Epithelial cell of prostate (primary cell): ENCODE measurements at regions not wholly inside any gene's neighbourhood (a gene's known extent, or its start where the extent isn't known, plus 50 kb on each side); places are given as distances from the start of the nearest gene placed in this dataset.

ENCODE experiments used
- DNase-seq: peaks from one replicate; pipeline ENCODE4 v3.0.0-alpha.2; 2011; ENCODE audit warnings: low read depth, low spot score
- H3K27ac ChIP-seq: fragments of 450-650 bp; 2 replicates; pipeline ENCODE4 v1.5.1; 2017; ENCODE audit warnings: mild to moderate bottlenecking

DNA sequence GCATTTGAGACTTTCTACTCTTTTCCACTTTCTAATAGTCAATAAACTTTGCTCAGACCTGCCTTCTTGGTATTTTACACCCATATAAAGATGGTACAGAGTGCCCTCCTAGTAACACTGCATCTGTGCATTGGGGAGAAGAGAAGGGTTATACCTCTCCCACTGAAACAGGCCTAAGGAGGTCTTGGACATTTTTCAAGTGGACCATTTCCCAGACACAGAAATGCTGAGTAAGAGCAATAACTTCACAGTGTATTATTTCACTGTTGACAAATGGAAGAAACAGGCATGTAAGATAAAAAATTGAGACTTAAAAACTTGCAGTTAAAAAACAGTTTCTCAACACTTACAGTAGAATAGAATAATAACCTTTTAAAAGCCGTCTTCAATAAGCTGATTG is 1224.0 kb upstream of the CDH18 start:
- no peak overlapping the region for H3K27ac ChIP-seq
- DNase-seq: no peak

DNA sequence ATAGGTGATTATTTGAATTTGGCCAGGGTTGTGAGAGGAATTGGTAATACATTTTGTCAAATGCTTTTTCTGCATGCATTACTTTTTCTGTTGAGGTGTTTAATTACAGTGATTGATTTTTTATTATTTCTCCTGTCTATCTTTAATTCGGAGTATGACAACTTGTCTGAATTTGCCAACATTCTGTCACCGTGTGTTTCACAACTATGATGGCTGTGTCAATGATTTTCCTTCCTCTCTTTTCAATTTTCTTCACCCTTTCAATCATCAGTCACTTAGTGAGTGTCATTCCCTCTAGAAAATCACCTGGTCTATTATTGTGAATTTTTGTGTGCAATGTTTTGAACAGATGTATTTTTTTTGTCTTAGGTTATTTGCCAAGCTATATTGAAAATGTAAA is 1221.4 kb upstream of the CDH18 start:
- DNase-seq: no peak

DNA sequence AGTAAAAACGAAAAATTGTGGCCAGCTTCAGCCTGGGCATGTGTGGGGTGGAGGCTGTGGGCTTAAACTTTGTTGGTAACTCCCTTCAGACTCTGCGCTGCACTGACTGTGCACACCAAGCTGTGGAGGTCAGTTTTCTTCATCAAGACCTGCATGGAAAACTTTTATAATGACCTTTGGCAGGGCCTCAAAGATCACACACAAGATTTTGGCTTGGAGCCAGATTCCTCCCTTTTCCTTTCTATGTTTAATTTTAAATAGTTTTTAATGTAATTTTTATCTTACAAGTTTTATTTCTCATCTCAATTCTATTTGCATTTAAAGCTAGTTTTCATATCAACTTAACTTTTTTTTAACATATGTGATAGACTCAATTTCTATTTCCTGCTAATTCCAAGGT is 1211.1 kb upstream of the CDH18 start:
- H3K27ac ChIP-seq: no peak overlapping the region
- DNase-seq: no peak

More for the DNA sequence above, 1221.4 kb upstream of the CDH18 start:
- H3K27ac ChIP-seq: no peak overlapping the region

DNA sequence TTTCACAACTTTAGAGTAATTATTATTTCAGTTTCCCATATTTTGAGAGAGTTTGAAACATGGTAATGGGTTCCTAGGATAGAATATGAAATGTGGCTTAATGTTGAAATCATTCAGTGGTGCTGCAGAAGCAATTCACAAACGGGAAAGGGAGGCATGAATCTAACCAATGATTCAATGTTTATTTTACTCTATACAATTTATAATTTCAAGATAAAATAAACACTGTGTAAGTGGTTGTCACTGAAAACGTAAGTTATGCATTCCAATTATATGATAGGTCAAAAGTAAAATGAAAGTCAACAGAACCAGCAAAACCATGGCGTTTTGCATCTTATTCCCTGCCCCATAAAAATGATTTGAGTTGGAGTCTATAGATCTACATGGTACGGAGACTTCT is 1207.1 kb upstream of the CDH18 start:
- H3K27ac ChIP-seq: no peak overlapping the region
- DNase-seq: no peak

DNA sequence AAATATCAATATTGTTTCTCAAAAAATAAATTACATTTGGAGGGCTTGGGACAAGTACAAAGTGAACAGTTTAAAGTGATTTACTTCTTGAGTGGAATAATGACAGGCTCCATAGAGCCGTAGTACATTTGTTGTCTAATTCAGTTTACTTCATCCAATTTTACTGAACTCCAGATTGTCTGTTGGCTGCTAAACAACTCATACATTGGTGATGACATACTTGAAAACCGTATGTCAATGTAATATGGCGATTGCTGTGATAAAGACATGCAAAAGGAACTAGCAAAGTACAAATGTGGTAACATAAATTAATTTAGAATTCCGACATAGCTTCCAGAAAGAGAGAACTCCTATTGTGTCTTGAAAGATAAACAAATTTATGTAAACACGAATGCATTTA is 1197.5 kb upstream of the CDH18 start:
- DNase-seq: no peak
- no peak overlapping the region for H3K27ac ChIP-seq

DNA sequence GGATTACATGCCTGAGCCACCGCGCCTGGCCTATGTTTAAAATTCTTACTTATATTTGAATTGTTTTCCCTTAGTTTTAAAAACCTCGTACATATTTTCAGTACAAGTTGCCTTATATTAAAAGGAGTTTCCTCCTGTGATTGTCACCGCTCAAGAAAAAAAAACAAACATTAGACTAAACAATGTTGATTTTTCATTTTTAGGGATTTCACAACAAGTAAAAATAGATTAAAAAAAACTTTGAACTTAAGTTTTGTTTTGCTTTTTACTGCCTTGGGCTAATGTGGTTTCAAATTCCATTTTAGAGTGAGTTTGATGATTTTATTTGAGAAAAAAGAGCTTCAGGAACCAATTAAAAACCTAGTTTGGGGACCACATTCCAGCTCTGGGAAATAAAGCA is 1196.6 kb upstream of the CDH18 start:
- no peak overlapping the region for H3K27ac ChIP-seq
- no peak for DNase-seq

DNA sequence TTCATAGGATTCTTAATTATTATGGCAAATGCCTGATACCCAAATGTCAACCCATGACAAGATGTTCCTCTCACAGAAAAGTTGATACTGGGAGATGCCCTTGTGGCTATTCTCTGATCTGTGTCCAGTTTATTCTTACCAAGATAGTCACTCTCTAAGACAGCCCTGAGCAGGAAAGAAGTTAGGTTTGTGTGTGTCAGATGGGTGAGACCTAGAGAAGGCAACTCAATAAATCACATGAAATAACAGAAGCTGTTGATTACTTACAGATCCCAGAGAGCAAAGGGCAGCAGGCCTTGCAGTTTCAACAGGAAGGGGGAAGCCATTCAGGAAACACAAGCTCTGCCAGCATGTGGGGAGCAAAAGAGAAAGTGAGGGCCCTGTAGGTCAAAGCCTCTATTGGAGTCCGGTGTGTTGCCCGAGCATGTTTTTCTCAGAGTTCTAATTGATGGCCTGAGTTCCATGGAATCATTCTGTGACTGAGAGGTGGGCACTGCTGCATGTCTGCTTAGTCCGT is 1193.7 kb upstream of the CDH18 start:
- H3K27ac ChIP-seq: no peak overlapping the region
- no peak for DNase-seq

DNA sequence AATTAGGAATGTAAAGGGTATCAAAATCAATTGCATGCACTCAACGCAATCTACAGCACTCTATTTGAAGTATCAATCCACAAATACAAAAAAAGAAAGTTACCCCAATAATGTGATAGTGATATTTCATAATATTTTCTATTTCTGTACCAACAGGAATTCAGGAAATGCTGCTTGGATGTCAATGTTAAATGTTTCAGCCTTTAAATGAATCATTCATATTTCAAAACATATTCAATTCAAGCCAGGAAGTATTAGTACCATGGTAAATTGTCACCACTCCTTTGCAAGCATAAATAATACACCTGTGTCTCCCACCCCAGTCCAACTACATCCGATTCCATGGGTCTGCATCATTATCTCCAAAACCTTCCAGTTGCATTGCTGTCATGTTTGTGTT is 1185.5 kb upstream of the CDH18 start:
- no peak overlapping the region for H3K27ac ChIP-seq
- DNase-seq: no peak

DNA sequence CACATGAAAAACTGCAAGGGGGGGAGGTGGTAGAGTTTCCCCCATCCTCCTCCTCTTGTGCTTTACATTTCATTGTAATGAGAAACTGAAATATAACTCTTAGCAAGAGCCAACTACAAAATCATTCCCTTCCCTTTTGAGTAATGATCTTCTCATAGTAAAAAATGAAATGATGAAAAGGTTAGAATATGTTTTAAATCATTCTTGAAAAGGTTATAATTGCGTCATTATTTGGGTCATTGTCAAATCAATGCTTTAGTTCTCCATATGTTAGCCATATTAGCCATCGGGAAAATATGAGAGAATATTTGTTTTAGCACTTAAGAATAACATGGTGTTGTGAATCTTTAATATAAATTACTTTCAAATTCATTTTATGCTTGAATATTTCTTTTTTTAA is 1185.0 kb upstream of the CDH18 start:
- H3K27ac ChIP-seq: no peak overlapping the region
- no peak for DNase-seq

DNA sequence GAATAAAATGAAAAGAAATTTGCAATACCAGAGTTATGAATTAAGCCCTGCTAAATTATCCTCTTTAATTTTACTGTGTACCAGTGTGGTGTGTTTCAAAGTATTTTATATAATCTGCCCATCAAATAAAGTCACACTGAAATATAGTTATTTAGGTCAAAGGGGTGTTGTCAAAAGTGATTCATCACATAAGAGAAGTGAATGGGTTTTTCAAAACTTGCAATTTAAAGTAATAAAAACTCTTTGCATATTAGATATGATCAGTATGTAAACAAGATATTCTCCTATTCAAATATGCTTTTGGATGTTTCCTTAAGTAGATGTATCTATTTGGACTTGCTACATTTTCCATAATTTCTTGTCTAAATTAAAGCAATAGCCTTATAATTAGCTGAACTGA is 1183.0 kb upstream of the CDH18 start:
- H3K27ac ChIP-seq: no peak overlapping the region
- no peak for DNase-seq

DNA sequence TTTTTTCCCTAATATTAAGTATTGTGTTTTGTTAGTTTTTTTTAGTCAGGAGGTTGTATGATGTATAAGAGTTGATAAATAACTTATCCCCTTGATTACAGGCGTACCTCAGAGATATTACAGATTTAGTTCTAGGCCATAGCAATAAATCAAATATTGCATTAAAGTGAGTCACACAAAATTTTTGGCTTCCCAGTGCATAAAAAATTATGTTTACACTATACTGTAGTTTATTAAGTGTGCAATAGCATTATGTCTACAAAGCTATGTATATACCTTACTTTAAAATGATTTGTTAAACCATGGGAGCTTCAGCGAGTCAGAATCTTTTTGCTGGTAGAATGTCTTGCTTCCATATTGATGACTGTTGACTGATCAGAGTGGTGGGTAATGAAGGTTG is 1180.6 kb upstream of the CDH18 start:
- DNase-seq: no peak
- no peak overlapping the region for H3K27ac ChIP-seq

DNA sequence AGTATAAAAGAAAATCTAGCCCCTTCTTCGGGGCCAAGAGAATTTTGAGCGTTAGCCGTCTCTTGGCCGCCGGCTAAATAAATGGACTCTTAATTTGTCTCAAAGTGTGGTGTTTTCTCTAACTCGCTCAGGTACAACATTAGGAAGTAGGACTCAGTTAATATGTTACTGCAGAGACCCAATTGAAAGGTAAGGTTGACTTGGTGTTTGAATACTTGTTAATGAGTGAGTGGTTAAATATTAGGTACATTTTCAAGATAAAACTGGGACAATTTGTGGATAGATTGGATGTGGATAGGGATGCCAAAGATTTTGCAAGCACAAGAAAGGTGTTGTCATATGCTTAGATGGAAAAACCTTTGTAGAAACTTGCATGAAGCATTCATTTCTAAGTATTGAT is 1177.3 kb upstream of the CDH18 start:
- H3K27ac ChIP-seq: no peak overlapping the region
- no peak for DNase-seq

DNA sequence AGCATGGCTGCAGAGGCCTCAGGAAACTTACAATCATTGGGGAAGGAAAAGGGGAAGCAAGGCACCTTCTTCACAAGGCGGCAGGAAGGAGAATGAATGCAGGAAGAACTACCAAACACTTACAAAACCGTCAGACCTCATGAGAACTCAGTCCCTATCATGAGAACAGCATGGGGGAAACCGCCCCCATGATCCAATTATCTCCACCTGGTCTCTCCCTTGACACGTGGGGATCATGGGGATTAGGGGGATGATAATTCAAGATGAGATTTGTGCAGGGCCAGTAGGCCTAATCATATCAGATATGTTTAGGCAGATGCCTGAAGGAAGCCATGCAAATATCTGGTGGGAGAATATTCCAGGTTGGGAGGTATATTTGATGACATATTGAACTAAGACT is 1176.4 kb upstream of the CDH18 start:
- H3K27ac ChIP-seq: no peak overlapping the region

DNA sequence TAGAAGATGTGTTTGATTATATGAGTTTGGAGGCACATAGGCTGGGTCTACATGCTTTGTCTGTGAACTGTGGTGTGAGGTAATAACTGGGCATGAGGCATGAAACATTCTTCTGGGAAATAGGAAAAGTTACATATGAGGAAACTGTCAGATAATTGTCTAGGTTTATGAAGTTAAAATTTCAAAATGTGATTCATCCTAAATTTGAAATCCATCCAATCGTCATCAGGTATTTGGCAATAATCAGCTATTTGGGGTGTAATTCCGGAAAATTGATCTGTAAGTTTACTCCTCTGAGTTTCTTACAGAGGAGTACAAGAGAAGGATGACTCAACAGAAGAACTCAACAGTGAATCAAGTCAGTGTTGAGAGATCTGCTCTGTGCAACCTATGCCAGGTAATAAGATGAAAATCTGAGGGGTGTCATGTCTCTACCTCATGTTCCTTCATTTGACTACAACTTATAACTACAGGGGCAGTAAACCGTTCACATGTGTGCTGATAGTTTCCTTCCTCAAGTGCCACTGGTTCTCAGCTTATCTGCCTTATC is 1171.6 kb upstream of the CDH18 start:
- DNase-seq: no peak
- no peak overlapping the region for H3K27ac ChIP-seq

More for the DNA sequence above, 1176.4 kb upstream of the CDH18 start:
- DNase-seq: no peak

DNA sequence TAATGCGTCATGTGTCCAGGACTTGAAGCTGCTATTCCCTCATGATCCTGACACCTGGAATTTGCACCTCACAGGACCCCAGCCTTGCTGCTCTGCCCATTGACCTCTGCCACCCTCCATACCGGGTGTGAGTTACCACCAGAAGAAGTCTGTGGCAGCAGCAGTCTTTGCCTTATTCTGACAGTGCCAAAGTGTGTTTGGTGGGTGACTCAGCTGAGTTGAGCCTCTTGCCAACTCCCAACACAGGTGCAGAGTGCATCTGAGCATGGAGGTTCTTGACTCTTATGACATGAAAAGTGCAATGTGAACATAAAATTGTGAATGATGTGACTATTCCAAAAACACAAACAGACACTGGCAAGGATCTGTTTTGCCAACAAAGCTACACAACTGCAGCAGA is 1166.5 kb upstream of the CDH18 start:
- no peak for DNase-seq
- H3K27ac ChIP-seq: no peak overlapping the region

DNA sequence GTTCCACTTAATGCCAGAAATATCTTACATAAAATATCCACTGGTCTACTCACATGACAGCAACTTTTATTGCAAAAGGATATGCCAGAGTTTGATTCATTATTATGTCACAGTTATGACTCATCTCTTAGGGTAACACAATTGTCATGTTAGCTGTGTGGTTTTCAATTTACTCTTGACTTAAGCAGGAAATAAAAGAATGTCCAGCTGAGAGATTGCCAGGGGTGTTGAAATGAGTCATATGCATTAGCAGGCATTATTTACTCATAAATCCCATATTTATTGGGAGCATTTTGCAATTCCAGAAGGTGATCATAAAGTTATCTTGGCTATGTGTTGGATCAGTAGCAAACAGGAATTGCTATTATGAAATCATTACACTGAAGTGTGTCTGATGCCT is 1164.6 kb upstream of the CDH18 start:
- DNase-seq: peak; percentile 97
- peak overlapping the region; percentile 19 for H3K27ac ChIP-seq

DNA sequence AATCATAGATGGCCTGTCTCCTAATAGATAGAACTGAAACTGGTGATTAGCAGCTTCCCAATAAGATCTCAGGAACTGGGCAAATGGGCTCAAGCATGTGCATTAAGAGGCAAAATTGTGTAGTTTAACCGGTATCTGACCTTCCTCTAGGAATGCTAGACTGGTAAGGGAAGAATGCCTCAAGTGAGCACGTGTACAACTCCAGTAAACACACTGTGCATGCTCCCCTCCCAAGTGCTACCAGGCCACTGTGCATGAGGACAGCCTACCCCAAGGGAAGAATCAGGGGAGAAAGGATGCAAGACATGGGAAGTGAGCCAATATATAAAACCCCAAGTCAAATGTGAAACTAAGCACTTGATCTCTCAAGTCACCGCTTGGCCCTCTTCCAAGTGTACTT is 1157.4 kb upstream of the CDH18 start:
- no peak for DNase-seq
- H3K27ac ChIP-seq: no peak overlapping the region

DNA sequence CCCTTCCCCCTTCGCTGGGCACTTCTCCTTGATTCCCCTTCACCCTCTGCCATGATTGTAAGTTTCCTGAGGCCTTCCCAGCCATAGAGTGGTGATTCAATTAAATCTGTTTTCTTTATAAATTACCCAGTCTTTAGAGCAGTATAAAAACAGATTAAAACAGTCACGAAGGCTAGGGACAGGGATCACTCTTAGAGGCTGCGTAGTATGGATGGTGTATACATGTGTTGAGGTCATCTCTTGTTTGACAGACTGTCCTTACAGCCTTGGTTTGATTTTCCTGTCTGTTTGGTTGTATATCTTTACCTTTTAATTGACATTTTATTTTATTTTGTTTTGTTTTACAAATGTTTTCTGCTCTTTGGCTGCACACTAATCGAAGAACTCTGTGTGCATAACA is 1155.7 kb upstream of the CDH18 start:
- no peak for DNase-seq
- H3K27ac ChIP-seq: no peak overlapping the region

DNA sequence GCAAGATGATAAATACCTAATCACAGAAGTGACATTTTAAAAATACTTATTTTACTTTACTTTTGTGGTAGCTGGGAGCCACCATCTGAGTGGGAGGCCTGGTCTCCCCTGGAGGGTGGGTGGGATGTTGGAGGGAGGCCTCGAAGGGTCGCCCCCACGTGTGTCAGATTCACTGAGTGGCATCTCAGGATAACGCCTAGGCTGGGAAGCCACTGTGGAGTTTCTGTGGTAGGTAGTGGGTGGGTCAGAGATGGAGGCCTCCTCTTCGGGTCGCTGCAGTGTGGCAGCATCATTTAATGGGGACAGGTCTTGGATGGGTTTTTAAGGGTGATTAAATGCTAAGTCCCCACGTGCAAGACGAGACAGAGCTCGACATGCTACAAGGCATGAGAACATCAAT is 1154.8 kb upstream of the CDH18 start:
- no peak for DNase-seq
- no peak overlapping the region for H3K27ac ChIP-seq

DNA sequence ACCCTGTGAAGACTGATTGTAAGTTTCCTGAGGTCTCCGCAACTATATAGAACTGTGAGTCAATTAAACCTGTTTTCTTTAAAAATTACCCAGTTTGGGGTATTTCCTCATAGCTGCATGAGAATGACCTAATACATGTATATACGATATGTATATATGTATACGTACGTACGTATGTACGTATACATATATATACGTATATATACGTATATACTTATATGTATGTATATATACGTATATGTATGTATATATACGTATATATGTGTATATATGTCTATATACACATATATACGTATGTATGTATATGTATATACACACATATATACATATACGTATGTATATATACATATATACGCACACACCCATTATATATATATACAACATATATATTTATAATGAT is 1153.0 kb upstream of the CDH18 start:
- DNase-seq: no peak
- H3K27ac ChIP-seq: no peak overlapping the region

DNA sequence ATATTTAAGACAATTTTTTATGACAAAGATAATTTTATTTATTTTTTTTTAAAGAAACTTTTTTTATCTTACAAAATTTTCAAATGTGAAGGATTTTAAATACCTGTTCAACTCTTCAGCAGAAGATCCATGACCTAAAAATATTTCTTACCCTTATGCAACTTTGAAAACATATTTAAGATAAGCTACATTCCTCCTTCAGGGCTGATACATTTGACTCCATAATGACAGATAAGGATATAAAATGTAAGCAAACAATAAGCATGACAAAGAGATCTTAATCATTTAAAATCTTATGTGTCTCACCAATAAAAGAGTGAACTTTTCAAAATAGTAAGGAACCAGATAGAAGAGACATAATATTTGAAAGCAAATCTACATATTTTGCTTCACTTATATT is 1138.2 kb upstream of the CDH18 start:
- no peak for DNase-seq
- no peak overlapping the region for H3K27ac ChIP-seq

DNA sequence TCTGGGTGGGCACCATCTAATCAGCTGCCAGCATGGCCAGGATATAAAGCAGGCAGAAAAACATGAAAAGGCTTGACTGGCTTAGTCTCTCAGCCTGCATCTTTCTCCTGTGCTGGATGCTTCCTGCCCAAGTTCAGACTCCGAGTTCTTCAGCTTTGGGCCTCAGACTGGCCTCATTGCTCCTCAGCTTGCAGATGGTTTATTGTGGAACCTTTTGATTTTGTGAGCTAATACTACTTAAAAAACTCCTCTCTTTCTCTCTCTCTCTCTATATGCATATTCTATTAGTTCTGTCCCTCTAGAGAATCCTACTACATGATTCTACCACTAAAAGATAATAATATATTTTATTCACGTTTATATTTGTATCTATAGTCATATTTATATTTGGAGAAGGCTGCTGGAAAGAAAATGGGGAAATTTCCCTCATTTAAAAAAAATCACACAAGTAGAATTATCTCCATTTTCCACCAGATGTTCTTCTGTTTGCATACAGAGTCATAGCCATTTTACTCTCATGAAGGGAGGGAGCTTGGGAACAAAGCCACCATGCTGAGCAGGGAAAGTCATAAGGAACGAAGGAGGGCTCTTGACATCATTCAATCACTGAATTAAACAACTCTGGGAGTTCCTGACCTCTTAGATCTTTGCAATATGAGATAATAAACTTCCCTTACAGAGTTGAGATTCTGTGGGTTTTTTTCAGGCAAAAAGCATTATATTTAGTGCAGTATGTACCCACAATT is 1137.4 kb upstream of the CDH18 start:
- DNase-seq: no peak
- no peak overlapping the region for H3K27ac ChIP-seq
